ENCODE measurements at regions not wholly inside any gene's neighbourhood (a gene's known extent, or its start where the extent isn't known, plus 50 kb on each side); places are given as distances from the start of the nearest gene placed in this dataset.

- TF ChIP-seq TFCP2L1 (CRISPR knock-in tag; IDR thresholded peaks at IDR 0.05) (no peak), KDM1A (IDR thresholded peaks at IDR 0.05; ENCODE audit: low read depth) (no peak), TP53 (CRISPR knock-in tag; IDR thresholded peaks at IDR 0.05) (no peak), NFE2L2 (conservative IDR thresholded peaks at IDR 0.05; ENCODE audit: low read length) (no peak), MYC (IDR thresholded peaks at IDR 0.05; ENCODE audit: borderline replicate concordance, low read length) (no peak), NPAS2 (CRISPR knock-in tag; IDR thresholded peaks at IDR 0.05; ENCODE audit: borderline replicate concordance) (no peak), ZC3H11A (IDR thresholded peaks at IDR 0.05) (no peak), HOXB5 (CRISPR knock-in tag; IDR thresholded peaks at IDR 0.05) (no peak), RAD21 (conservative IDR thresholded peaks at IDR 0.05 in 1 of 2, IDR thresholded peaks at IDR 0.05 in 1 of 2) (no peak), JUN (IDR thresholded peaks at IDR 0.05) (no peak), HEYL (CRISPR knock-in tag; IDR thresholded peaks at IDR 0.05) (no peak), EHF (CRISPR knock-in tag; IDR thresholded peaks at IDR 0.05) (no peak), ZFP36 (IDR thresholded peaks at IDR 0.05; ENCODE audit: borderline replicate concordance, partially characterized antibody) (no peak), ZNF302 (CRISPR knock-in tag; IDR thresholded peaks at IDR 0.05) (no peak), HES2 (IDR thresholded peaks at IDR 0.05) (no peak), ZSCAN20 (CRISPR knock-in tag; IDR thresholded peaks at IDR 0.05) (no peak)
- TF ChIP-seq, protein P1, sequence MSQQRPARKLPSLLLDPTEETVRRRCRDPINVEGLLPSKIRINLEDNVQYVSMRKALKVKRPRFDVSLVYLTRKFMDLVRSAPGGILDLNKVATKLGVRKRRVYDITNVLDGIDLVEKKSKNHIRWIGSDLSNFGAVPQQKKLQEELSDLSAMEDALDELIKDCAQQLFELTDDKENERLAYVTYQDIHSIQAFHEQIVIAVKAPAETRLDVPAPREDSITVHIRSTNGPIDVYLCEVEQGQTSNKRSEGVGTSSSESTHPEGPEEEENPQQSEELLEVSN (IDR thresholded peaks at IDR 0.05; ENCODE audit: borderline replicate concordance, low read depth): no peak
- POLR2A ChIA-PET: no interaction called here
- H3K4me1 ChIP-seq: no peaks in the 10 kb centered on the region
- peaks cover 2% of the 10 kb centered on the region; the same call in 1 of the 3 replicates for H3K9me3 ChIP-seq
- no peak overlapping the region for H3K4me2 ChIP-seq
- 3% methylated on average over 2 of the region's 2 CpGs for WGBS (ENCODE audit: missing lambda C conversion rate)
- FAIRE-seq: no peak
- H3K4me3 ChIP-seq: no peak overlapping the region
- ATAC-seq: no peak
- no peak for DNase-seq (ENCODE audit: low read depth in 1 of 2, low spot score in 1 of 2)
- CTCF ChIA-PET: no interaction called here
- H3K27ac ChIP-seq: no peak overlapping the region
Measured at GRCh38 chr11:37642296-37642695, 1044.3 kb upstream of the RAG2 start.

DNA sequence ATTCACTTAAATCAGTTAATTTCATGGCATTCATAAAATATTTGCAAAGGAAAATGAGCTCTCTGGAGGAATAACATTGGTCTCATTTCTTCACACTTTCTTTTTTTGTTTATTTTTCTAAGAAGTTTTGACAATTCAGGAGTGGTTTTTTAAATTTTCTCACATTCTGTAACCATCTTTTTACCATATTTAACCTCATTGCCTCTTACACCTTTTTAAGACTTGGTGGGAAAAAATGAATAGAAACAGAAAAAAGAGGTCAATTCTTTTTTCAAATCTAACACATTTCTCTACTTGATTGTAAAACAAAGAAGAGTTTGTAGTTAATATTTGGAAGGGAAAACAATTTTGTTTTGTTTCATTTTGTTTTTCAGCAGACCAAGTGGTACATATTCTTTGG lies 1034.7 kb upstream of the RAG2 start:
- CTCF ChIA-PET: no interaction called here
- H3K27ac ChIP-seq: no peak overlapping the region
- ATAC-seq: no peak
- no peaks in the 10 kb centered on the region for H3K9me3 ChIP-seq
- POLR2A ChIA-PET: no interaction called here
- no peak overlapping the region for H3K4me2 ChIP-seq
- no peaks in the 10 kb centered on the region for H3K4me1 ChIP-seq
- TF ChIP-seq HOXB13 (CRISPR knock-in tag; IDR thresholded peaks at IDR 0.05; ENCODE audit: low read depth) (no peak), ATOH8 (CRISPR knock-in tag; IDR thresholded peaks at IDR 0.05; ENCODE audit: low read depth) (no peak), JUNB (IDR thresholded peaks at IDR 0.05) (no peak), RAD21 (conservative IDR thresholded peaks at IDR 0.05 in 1 of 2, IDR thresholded peaks at IDR 0.05 in 1 of 2) (no peak), JUN (IDR thresholded peaks at IDR 0.05) (no peak), NR3C1 (IDR thresholded peaks at IDR 0.05) (no peak), EHMT2 (IDR thresholded peaks at IDR 0.05; ENCODE audit: low read depth) (no peak)
- no peak for FAIRE-seq
- no peak overlapping the region for H3K4me3 ChIP-seq
- no peak for DNase-seq (ENCODE audit: low read depth in 1 of 2, low spot score in 1 of 2)

- Histone ChIP-seq H3K4me2 (no peak overlapping the region), H3K4me3 (no peak overlapping the region), H3K4me1 (no peaks in the 10 kb centered on the region), H3K27ac (no peak overlapping the region), H3K9me3 (no peaks in the 10 kb centered on the region)
- no peak for ATAC-seq
- DNase-seq (ENCODE audit: low read depth in 1 of 2, low spot score in 1 of 2): no peak
- no peak for FAIRE-seq
- TF ChIP-seq HOXA7 (CRISPR knock-in tag; IDR thresholded peaks at IDR 0.05): no peak
- TF ChIP-seq KDM5A (IDR thresholded peaks at IDR 0.05): no peak
- ChIA-PET POLR2A (no interaction called here), CTCF (no interaction called here)
- WGBS (ENCODE audit: missing lambda C conversion rate): 6% methylated on average over 1 of the region's 1 CpG
Measured at GRCh38 chr11:37630866-37631265, 1032.8 kb upstream of the RAG2 start.
